Thyroid gland (tissue), 4 donors: ENCODE measurements at regions not wholly inside any gene's neighbourhood (a gene's known extent, or its start where the extent isn't known, plus 50 kb on each side); places are given as distances from the start of the nearest gene placed in this dataset.

Experiments
- DNase-seq, 2 donors: peaks; one replicate each; pipeline ENCODE4 v3.0.0-alpha.2; 2019
- H3K27ac ChIP-seq, 3 donors: fragments of 200-600 bp; sonication (generic); 1 replicate in 2 of 3; 2 replicates in 1 of 3; pipeline ENCODE4 v1.5.1; 2016 to 2019; ENCODE audit warnings: mild to moderate bottlenecking in 1 of 3, moderate library complexity in 1 of 3
- H3K27me3 ChIP-seq: fragments of 200-600 bp; sonication (generic); one replicate; pipeline ENCODE4 v1.5.1; 2019
- H3K36me3 ChIP-seq, 2 donors: fragments of 200-600 bp; sonication (generic); one replicate each; pipeline ENCODE4 v1.5.1; 2016 to 2019
- H3K4me1 ChIP-seq, 2 donors: fragments of 200-600 bp; sonication (generic); one replicate each; pipeline ENCODE4 v1.5.1; 2017 to 2019
- H3K4me3 ChIP-seq, 3 donors: fragments of 200-600 bp; sonication (generic); replicated peaks in 1 of 3; 1 replicate in 2 of 3; 2 replicates in 1 of 3; pipeline ENCODE4 v1.5.1; 2016; ENCODE audit warnings: mild to moderate bottlenecking in 1 of 3
- H3K9me3 ChIP-seq: fragments of 200-600 bp; sonication (generic); one replicate; pipeline ENCODE4 v1.5.1; 2017
- CTCF ChIP-seq, 6 experiments: fragments of 200-600 bp in 3 of 6; fragments of 450-650 bp in 3 of 6; sonication (generic) in 3 of 6; IDR thresholded peaks; one replicate each; pipeline ENCODE4 v1.5.1; 2016 to 2019; ENCODE audit warnings: antibody characterized with exemption in 6 of 6, mild to moderate bottlenecking in 2 of 6, inconsistent platforms in 1 of 6, moderate library complexity in 1 of 6
- POLR2A ChIP-seq, 2 donors: fragments of 450-650 bp; IDR thresholded peaks; one replicate each; pipeline ENCODE4 v1.6.1; 2017; ENCODE audit warnings: antibody characterized with exemption in 2 of 2, mild to moderate bottlenecking in 2 of 2, moderate library complexity in 1 of 2
- WGBS, 2 donors: methylation state at CpG; one replicate each; pipeline ENCODE4 v1.1.5; 2017; 5-methylcytosine and 5-hydroxymethylcytosine counted together
- intact Hi-C: fragments of 100-400 bp; cut with DNase I; formaldehyde crosslinking; loops from one replicate; pipeline ENCODE4 v1.15.1; 2023

- intact Hi-C loops: no loop called here
- H3K36me3 ChIP-seq: no peaks in the 10 kb centered on the region
- no peak overlapping the region for H3K27ac ChIP-seq
- H3K27me3 ChIP-seq: no peaks in the 10 kb centered on the region
- no peak for DNase-seq
- no peaks in the 10 kb centered on the region for H3K4me1 ChIP-seq
- TF ChIP-seq POLR2A (IDR thresholded peaks at IDR 0.05): no peak
- no peak for TF ChIP-seq CTCF (IDR thresholded peaks at IDR 0.05)
- no peaks in the 10 kb centered on the region for H3K9me3 ChIP-seq
- WGBS, 2 donors: 81 to 82% methylated on average over 5 of the region's 5 CpGs
- H3K4me3 ChIP-seq: no peak overlapping the region
Measured at GRCh38 chr1:17883136-17883535, 128.0 kb downstream of the ACTL8 start.

- H3K27ac ChIP-seq: no peak overlapping the region
- DNase-seq: no peak
- intact Hi-C loops: no loop called here
- no peaks in the 10 kb centered on the region for H3K9me3 ChIP-seq
- no peaks in the 10 kb centered on the region for H3K27me3 ChIP-seq
- no peak overlapping the region for H3K4me3 ChIP-seq
- 87 to 91% methylated on average over 12 of the region's 12 CpGs for WGBS, 2 donors
- TF ChIP-seq CTCF (IDR thresholded peaks at IDR 0.05): no peak
- no peak for TF ChIP-seq POLR2A (IDR thresholded peaks at IDR 0.05)
- no peaks in the 10 kb centered on the region for H3K4me1 ChIP-seq
- H3K36me3 ChIP-seq: no peaks in the 10 kb centered on the region
Measured at GRCh38 chr1:17883662-17884395, 128.7 kb downstream of the ACTL8 start.

GRCh38 chr1:17885663-17886320 is 130.7 kb downstream of the ACTL8 start:
- no peak for DNase-seq
- whole genome bisulfite sequencing, 2 donors: 75 to 90% methylated on average over 9 to 10 of the region's 10 CpGs
- no peak for TF ChIP-seq POLR2A (IDR thresholded peaks at IDR 0.05)
- no peak for TF ChIP-seq CTCF (IDR thresholded peaks at IDR 0.05)
- H3K4me3 ChIP-seq: no peak overlapping the region
- intact Hi-C loops: no loop called here
- H3K9me3 ChIP-seq: no peaks in the 10 kb centered on the region
- H3K27ac ChIP-seq: no peak overlapping the region
- no peaks in the 10 kb centered on the region for H3K27me3 ChIP-seq
- no peaks in the 10 kb centered on the region for H3K36me3 ChIP-seq
- no peaks in the 10 kb centered on the region for H3K4me1 ChIP-seq

- Histone ChIP-seq H3K9me3 (no peaks in the 10 kb centered on the region), H3K27me3 (no peaks in the 10 kb centered on the region), H3K36me3 (no peaks in the 10 kb centered on the region), H3K4me1 (no peaks in the 10 kb centered on the region), H3K27ac (no peak overlapping the region), H3K4me3 (no peak overlapping the region)
- WGBS, 2 donors: 60 to 69% methylated on average over 8 of the region's 8 CpGs
- no peak for TF ChIP-seq POLR2A (IDR thresholded peaks at IDR 0.05)
- TF ChIP-seq CTCF (IDR thresholded peaks at IDR 0.05): no peak
- DNase-seq: no peak
- intact Hi-C loops: no loop called here
Measured at GRCh38 chr1:17886386-17886785, 131.3 kb downstream of the ACTL8 start.

DNA sequence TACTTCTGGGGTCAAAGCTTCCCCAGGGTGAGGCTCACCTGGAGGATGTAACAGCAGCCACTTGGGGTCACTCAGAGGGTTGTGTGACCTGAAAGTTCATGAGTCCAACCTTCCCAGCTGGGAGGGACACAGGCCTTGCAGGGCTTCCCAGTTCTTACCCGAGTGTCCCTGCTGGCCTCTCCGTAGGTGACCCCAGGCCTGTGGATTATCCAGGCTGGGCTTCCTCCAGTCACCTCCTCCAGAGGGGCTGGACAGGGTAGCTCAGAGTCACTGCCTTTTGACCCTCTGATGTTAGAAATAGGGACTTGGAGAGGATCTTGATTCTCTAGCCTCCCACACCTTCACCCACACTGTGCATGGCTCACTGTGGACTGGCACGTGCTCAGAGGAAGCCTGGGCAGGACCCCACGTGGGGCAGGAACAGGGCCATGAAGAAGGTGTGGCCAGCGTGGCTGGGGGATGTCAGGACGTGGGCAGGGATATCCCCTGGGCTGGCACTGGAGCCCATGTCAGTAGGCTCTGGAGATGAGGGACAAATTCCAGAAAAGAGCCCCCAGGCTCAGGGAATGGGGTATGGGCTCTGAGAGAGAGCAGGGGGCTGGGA is 131.8 kb downstream of the ACTL8 start:
- TF ChIP-seq POLR2A (IDR thresholded peaks at IDR 0.05) (no peak), CTCF (IDR thresholded peaks at IDR 0.05) (no peak)
- Histone ChIP-seq H3K9me3 (no peaks in the 10 kb centered on the region), H3K36me3 (no peaks in the 10 kb centered on the region), H3K4me3 (no peak overlapping the region), H3K27me3 (no peaks in the 10 kb centered on the region), H3K27ac (no peak overlapping the region), H3K4me1 (peaks cover 0 to 2% of the 10 kb centered on the region in 2 donors)
- WGBS, 2 donors: 53 to 59% methylated on average over 5 to 6 of the region's 6 CpGs
- intact Hi-C loops: no loop called here
- no peak for DNase-seq
